Heart right ventricle (tissue), 16 donors: ENCODE measurements at regions not wholly inside any gene's neighbourhood (a gene's known extent, or its start where the extent isn't known, plus 50 kb on each side); places are given as distances from the start of the nearest gene placed in this dataset.

Source experiments
- ATAC-seq, 8 donors: fragments of 200-7000 bp; cut with Tn5 transposase; one replicate each; pipeline ENCODE4 v1.9.1; 2020; ENCODE audit warnings: mild to moderate bottlenecking in 8 of 8, moderate library complexity in 8 of 8, moderate number of reproducible peaks in 1 of 8
- DNase-seq, 2 donors: peaks; one replicate each; pipeline ENCODE4 v3.0.0-alpha.2; 2020
- H3K27ac ChIP-seq, 10 donors: fragments of 200-600 bp; sonication (generic) in 2 of 10; one replicate each; pipeline versions ENCODE4 v1.5.0 to v1.8.0; 2020 to 2022; ENCODE audit warnings: mild to moderate bottlenecking in 3 of 10
- H3K27me3 ChIP-seq, 7 donors: fragments of 200-600 bp; one replicate each; pipeline ENCODE4 v1.8.0; 2021 to 2022; ENCODE audit warnings: mild to moderate bottlenecking in 2 of 7
- H3K36me3 ChIP-seq, 9 donors: fragments of 200-600 bp; sonication (generic) in 1 of 9; one replicate each; pipeline versions ENCODE4 v1.5.0 to v1.8.0; 2020 to 2022; ENCODE audit warnings: mild to moderate bottlenecking in 2 of 9
- H3K4me1 ChIP-seq, 9 donors: fragments of 200-600 bp; sonication (generic) in 1 of 9; one replicate each; pipeline versions ENCODE4 v1.5.0 to v1.8.0; 2020 to 2022; ENCODE audit warnings: mild to moderate bottlenecking in 4 of 9
- H3K4me3 ChIP-seq, 10 donors: fragments of 200-600 bp; sonication (generic) in 2 of 10; one replicate each; pipeline versions ENCODE4 v1.5.0 to v1.8.0; 2020 to 2022; ENCODE audit warnings: mild to moderate bottlenecking in 7 of 10, moderate library complexity in 2 of 10
- H3K9me3 ChIP-seq, 11 donors: fragments of 200-600 bp in 10 of 11; sonication (generic) in 2 of 11; one replicate each; pipeline versions ENCODE4 v1.5.0 to v1.8.0; 2013 to 2022; ENCODE audit warnings: mild to moderate bottlenecking in 2 of 11, control low read depth in 1 of 11, moderate library complexity in 1 of 11
- CTCF ChIP-seq, 9 donors: fragments of 200-600 bp; sonication (generic) in 2 of 9; IDR thresholded peaks; one replicate each; pipeline versions ENCODE4 v1.5.0 to v1.8.0; 2021 to 2022; ENCODE audit warnings: antibody characterized with exemption in 9 of 9, mild to moderate bottlenecking in 5 of 9, moderate library complexity in 1 of 9
- WGBS, 2 donors: extraction: QIAGEN DNeasy Blood & Tissue Kit; methylation state at CpG; one replicate each; pipeline ENCODE4 v1.1.7; 2013; ENCODE audit warnings: inconsistent platforms in 1 of 2; 5-methylcytosine and 5-hydroxymethylcytosine counted together
- intact Hi-C, 10 donors: fragments of 100-400 bp; cut with DNase I; formaldehyde crosslinking; loops; one replicate each; pipeline versions ENCODE4 v1.11.1 to v1.14.2; 2022
- donor health status: Arrhythmogenic right ventricular cardiomyopathy.
- donor health status: ischemic (EF 13 %, LVEDD 7.1; RV severe dilation, severe dysfunction).
- donor health status: healthy with polysubstance abuse.
- donor health status: DM: no; HTN: yes; CAD: no.
- donor health status: DM: no; HTN: no; CAD: no.
- donor health status: ischemic (EF 25% LVEDD 6.9; RV normal size, moderate dysfunction).
- donor health status: ischemic (EF 25% LVEDD 5.7; RV mildly dilated, moderate dysfunction).
- donor health status: healthy.
- donor health status: DM: yes; HTN: yes; CAD: no.
- donor health status: Ischemic cardiomyopathy.
- donor health status: ischemic (EF 35%, LVEDD 5.7; RV mildly dilated, moderate dysfunction).
- donor health status: nonischemic (EF 11% LVEDD 7.7; RV severe dilation, severe dysfunction).
- donor health status: DM: yes; HTN: yes; CAD: no.
- donor health status: PGD.
- donor health status: ischemic (EF 29% LVEDD 5.4; RV normal size, mild dysfunction).
- donor health status: nonischemic (EF 23%, LVEDD 6.1; RV moderate dilation, normal function).

GRCh38 chr3:109924196-109924595, 586.9 kb upstream of the DPPA4 start:
- Histone ChIP-seq H3K36me3 (no peaks in the 10 kb centered on the region), H3K4me1 (no peaks in the 10 kb centered on the region), H3K9me3 (no peaks in the 10 kb centered on the region), H3K4me3 (no peak overlapping the region), H3K27me3 (no peaks in the 10 kb centered on the region), H3K27ac (no peak overlapping the region)
- no peak for DNase-seq
- no peak for ATAC-seq
- TF ChIP-seq CTCF (IDR thresholded peaks at IDR 0.05) = no peak
- intact Hi-C loops = no loop called here

GRCh38 chr3:109926376-109926775, 589.0 kb upstream of the DPPA4 start:
- ATAC-seq = no peak
- H3K9me3 ChIP-seq = no peaks in the 10 kb centered on the region
- 86 to 96% methylated on average over 8 of the region's 8 CpGs for WGBS, 2 donors
- no peaks in the 10 kb centered on the region for H3K36me3 ChIP-seq
- no peak overlapping the region for H3K4me3 ChIP-seq
- H3K27me3 ChIP-seq = no peaks in the 10 kb centered on the region
- no peak for DNase-seq
- no peak for TF ChIP-seq CTCF (IDR thresholded peaks at IDR 0.05)
- H3K4me1 ChIP-seq = no peaks in the 10 kb centered on the region
- no peak overlapping the region for H3K27ac ChIP-seq
- intact Hi-C loops = no loop called here

GRCh38 chr3:109927161-109927560, 589.8 kb upstream of the DPPA4 start:
- no peak overlapping the region for H3K27ac ChIP-seq
- H3K4me3 ChIP-seq = no peak overlapping the region
- 66% methylated on average over 2 of the region's 2 CpGs for WGBS, 2 donors
- intact Hi-C loops = no loop called here
- no peaks in the 10 kb centered on the region for H3K9me3 ChIP-seq
- no peaks in the 10 kb centered on the region for H3K27me3 ChIP-seq
- no peaks in the 10 kb centered on the region for H3K36me3 ChIP-seq
- no peaks in the 10 kb centered on the region for H3K4me1 ChIP-seq
- no peak for DNase-seq
- TF ChIP-seq CTCF (IDR thresholded peaks at IDR 0.05) = no peak
- no peak for ATAC-seq

GRCh38 chr3:109927726-109928125, 590.4 kb upstream of the DPPA4 start:
- no peak for TF ChIP-seq CTCF (IDR thresholded peaks at IDR 0.05)
- intact Hi-C loops = no loop called here
- no peaks in the 10 kb centered on the region for H3K27me3 ChIP-seq
- no peak overlapping the region for H3K4me3 ChIP-seq
- H3K27ac ChIP-seq = no peak overlapping the region
- no peaks in the 10 kb centered on the region for H3K4me1 ChIP-seq
- DNase-seq (no peak), ATAC-seq (no peak)
- no peaks in the 10 kb centered on the region for H3K36me3 ChIP-seq
- no peaks in the 10 kb centered on the region for H3K9me3 ChIP-seq

GRCh38 chr3:109930582-109930981, 593.2 kb upstream of the DPPA4 start:
- Histone ChIP-seq H3K27me3 (no peaks in the 10 kb centered on the region), H3K4me3 (no peak overlapping the region), H3K36me3 (no peaks in the 10 kb centered on the region), H3K27ac (no peak overlapping the region), H3K9me3 (no peaks in the 10 kb centered on the region), H3K4me1 (no peaks in the 10 kb centered on the region)
- ATAC-seq (no peak), DNase-seq (no peak)
- intact Hi-C loops = no loop called here
- 63 to 70% methylated on average over 3 of the region's 3 CpGs for WGBS, 2 donors
- TF ChIP-seq CTCF (IDR thresholded peaks at IDR 0.05) = no peak
